Tibial nerve (tissue), 3 donors: ENCODE measurements at regions not wholly inside any gene's neighbourhood (a gene's known extent, or its start where the extent isn't known, plus 50 kb on each side); places are given as distances from the start of the nearest gene placed in this dataset.

Experiments
- POLR2A ChIP-seq, 2 donors: fragments of 450-650 bp; IDR thresholded peaks; one replicate each; pipeline ENCODE4 v1.6.1; 2017; ENCODE audit warnings: antibody characterized with exemption in 2 of 2, mild to moderate bottlenecking in 2 of 2, moderate library complexity in 2 of 2
- TF ChIP-seq, protein P1 (sequence below), 5 experiments: fragments of 200-600 bp in 3 of 5; fragments of 450-650 bp in 2 of 5; sonication (generic) in 3 of 5; IDR thresholded peaks; one replicate each; pipeline ENCODE4 v1.5.1; 2016 to 2019; ENCODE audit warnings: antibody characterized with exemption in 5 of 5, mild to moderate bottlenecking in 3 of 5, moderate library complexity in 2 of 5

- TF ChIP-seq, protein P1, sequence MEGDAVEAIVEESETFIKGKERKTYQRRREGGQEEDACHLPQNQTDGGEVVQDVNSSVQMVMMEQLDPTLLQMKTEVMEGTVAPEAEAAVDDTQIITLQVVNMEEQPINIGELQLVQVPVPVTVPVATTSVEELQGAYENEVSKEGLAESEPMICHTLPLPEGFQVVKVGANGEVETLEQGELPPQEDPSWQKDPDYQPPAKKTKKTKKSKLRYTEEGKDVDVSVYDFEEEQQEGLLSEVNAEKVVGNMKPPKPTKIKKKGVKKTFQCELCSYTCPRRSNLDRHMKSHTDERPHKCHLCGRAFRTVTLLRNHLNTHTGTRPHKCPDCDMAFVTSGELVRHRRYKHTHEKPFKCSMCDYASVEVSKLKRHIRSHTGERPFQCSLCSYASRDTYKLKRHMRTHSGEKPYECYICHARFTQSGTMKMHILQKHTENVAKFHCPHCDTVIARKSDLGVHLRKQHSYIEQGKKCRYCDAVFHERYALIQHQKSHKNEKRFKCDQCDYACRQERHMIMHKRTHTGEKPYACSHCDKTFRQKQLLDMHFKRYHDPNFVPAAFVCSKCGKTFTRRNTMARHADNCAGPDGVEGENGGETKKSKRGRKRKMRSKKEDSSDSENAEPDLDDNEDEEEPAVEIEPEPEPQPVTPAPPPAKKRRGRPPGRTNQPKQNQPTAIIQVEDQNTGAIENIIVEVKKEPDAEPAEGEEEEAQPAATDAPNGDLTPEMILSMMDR (IDR thresholded peaks at IDR 0.05) = no peak
- TF ChIP-seq POLR2A (IDR thresholded peaks at IDR 0.05) = no peak
Measured at GRCh38 chr2:7502336-7502735, 585.1 kb downstream of the RNF144A start.
